Trophoblast cell (in vitro differentiated cells and primary cell): ENCODE measurements at regions not wholly inside any gene's neighbourhood (a gene's known extent, or its start where the extent isn't known, plus 50 kb on each side); places are given as distances from the start of the nearest gene placed in this dataset.

Experiments used
- DNase-seq, 2 donors: peaks; one replicate each; pipeline ENCODE4 v3.0.0-alpha.2; 2016
- H2AFZ ChIP-seq: 2 replicates; pipeline ENCODE4 v1.6.1; 2013; ENCODE audit warnings: low read length, moderate library complexity, mild to moderate bottlenecking; ENCODE audit not compliant: insufficient read depth, poor library complexity
- H2AK5ac ChIP-seq: 2 replicates; pipeline ENCODE4 v1.6.1; 2013; ENCODE audit warnings: mild to moderate bottlenecking, low read length
- H2BK120ac ChIP-seq: 2 replicates; pipeline ENCODE4 v1.6.1; 2013; ENCODE audit warnings: low read length, mild to moderate bottlenecking, moderate library complexity; ENCODE audit not compliant: insufficient read depth, poor library complexity
- H2BK12ac ChIP-seq: 2 replicates; pipeline ENCODE4 v1.6.1; 2013; ENCODE audit warnings: mild to moderate bottlenecking, low read length, moderate library complexity
- H2BK5ac ChIP-seq: 2 replicates; pipeline ENCODE4 v1.6.1; 2013; ENCODE audit warnings: low read length, low read depth, moderate library complexity, mild to moderate bottlenecking; ENCODE audit not compliant: poor library complexity
- H3K14ac ChIP-seq: 2 replicates; pipeline ENCODE4 v1.6.1; 2013; ENCODE audit warnings: mild to moderate bottlenecking, low read length
- H3K18ac ChIP-seq: 2 replicates; pipeline ENCODE4 v1.6.1; 2013; ENCODE audit warnings: mild to moderate bottlenecking, low read length
- H3K23ac ChIP-seq: 2 replicates; pipeline ENCODE4 v1.6.1; 2013; ENCODE audit warnings: low read length
- H3K27ac ChIP-seq: 2 replicates; pipeline ENCODE4 v1.5.1; 2013; ENCODE audit warnings: low read depth, mild to moderate bottlenecking, inconsistent platforms, low read length, moderate library complexity
- H3K27me3 ChIP-seq: 2 replicates; pipeline ENCODE4 v1.6.1; 2013; ENCODE audit warnings: inconsistent platforms, mild to moderate bottlenecking, low read length, moderate library complexity; ENCODE audit not compliant: insufficient read depth
- H3K36me3 ChIP-seq, 2 experiments: 1 replicate in 1 of 2; 2 replicates in 1 of 2; pipeline ENCODE4 v1.6.1; 2013; ENCODE audit warnings: low read length in 2 of 2, mild to moderate bottlenecking in 2 of 2, moderate library complexity in 1 of 2; ENCODE audit not compliant: insufficient read depth in 2 of 2, control insufficient read depth in 1 of 2
- H3K4ac ChIP-seq: 2 replicates; pipeline ENCODE4 v1.6.1; 2013; ENCODE audit warnings: low read depth, mild to moderate bottlenecking, low read length, moderate library complexity
- H3K4me1 ChIP-seq, 2 experiments: 1 replicate in 1 of 2; 2 replicates in 1 of 2; pipeline ENCODE4 v1.6.1; 2013; ENCODE audit warnings: low read length in 2 of 2, mild to moderate bottlenecking in 2 of 2, moderate library complexity in 1 of 2; ENCODE audit not compliant: insufficient read depth in 2 of 2, control insufficient read depth in 1 of 2
- H3K4me2 ChIP-seq: 2 replicates; pipeline ENCODE4 v1.6.1; 2013; ENCODE audit warnings: inconsistent platforms, mild to moderate bottlenecking, low read length, moderate library complexity
- H3K4me3 ChIP-seq: 2 replicates; pipeline ENCODE4 v1.5.1; 2013; ENCODE audit warnings: mild to moderate bottlenecking, low read depth, low read length, inconsistent platforms
- H3K79me1 ChIP-seq: one replicate; pipeline ENCODE4 v1.6.1; 2013; ENCODE audit warnings: low read length
- H3K79me2 ChIP-seq: 2 replicates; pipeline ENCODE4 v1.6.1; 2013; ENCODE audit warnings: low read length, mild to moderate bottlenecking; ENCODE audit not compliant: control insufficient read depth, insufficient read depth, poor library complexity
- H3K9ac ChIP-seq: 2 replicates; pipeline ENCODE4 v1.6.1; 2013; ENCODE audit warnings: mild to moderate bottlenecking, low read length
- H3K9me3 ChIP-seq: 2 replicates; pipeline ENCODE4 v1.6.1; 2013; ENCODE audit warnings: low read depth, mild to moderate bottlenecking, control low read depth, inconsistent platforms, low read length; ENCODE audit not compliant: insufficient read depth
- H4K12ac ChIP-seq: 2 replicates; pipeline ENCODE4 v1.6.1; 2013; ENCODE audit warnings: low read depth, mild to moderate bottlenecking, low read length, moderate library complexity
- H4K8ac ChIP-seq: 2 replicates; pipeline ENCODE4 v1.6.1; 2013; ENCODE audit warnings: low read depth, mild to moderate bottlenecking, low read length, moderate library complexity
- H4K91ac ChIP-seq: one replicate; pipeline ENCODE4 v1.6.1; 2013; ENCODE audit warnings: low read depth, mild to moderate bottlenecking, low read length, moderate library complexity
- WGBS: extraction: QIAGEN DNeasy Blood & Tissue Kit; methylation state at CpG from one replicate; pipeline ENCODE4 v1.1.7; 2013; ENCODE audit warnings: missing lambda C conversion rate; ENCODE audit not compliant: insufficient read length, insufficient coverage; ENCODE audit errors: extremely low coverage; 5-methylcytosine and 5-hydroxymethylcytosine counted together

DNA sequence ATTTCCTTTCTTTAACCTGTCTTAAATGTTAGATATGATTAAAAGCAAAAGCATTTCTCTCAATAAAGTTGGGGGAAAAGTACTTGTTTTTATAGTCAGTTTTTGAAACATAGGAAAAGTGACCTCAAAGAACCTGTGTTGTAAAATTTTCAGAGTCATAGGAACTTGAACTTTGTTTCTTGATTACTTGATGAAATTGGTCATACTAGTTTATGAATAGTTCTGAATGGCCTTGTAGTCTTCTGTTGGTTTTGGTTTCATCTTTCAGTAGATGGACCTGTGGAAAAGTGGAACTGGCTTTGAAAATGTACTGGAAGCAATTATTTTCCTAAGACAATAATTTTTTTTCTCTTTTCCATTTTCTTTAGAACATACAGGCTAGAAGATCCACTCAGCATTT lies 222.2 kb upstream of the NUDT6 start:
- no peak overlapping the region for H2AK5ac ChIP-seq
- no peak overlapping the region for H3K4me3 ChIP-seq
- no peak overlapping the region for H2AFZ ChIP-seq
- no peak overlapping the region for H4K12ac ChIP-seq
- H3K36me3 ChIP-seq = no peaks in the 10 kb centered on the region
- no peak overlapping the region for H2BK12ac ChIP-seq
- H2BK5ac ChIP-seq = no peak overlapping the region
- no peak overlapping the region for H3K18ac ChIP-seq
- H3K27me3 ChIP-seq = no peaks in the 10 kb centered on the region
- H3K4me1 ChIP-seq = no peaks in the 10 kb centered on the region
- H4K8ac ChIP-seq = no peak overlapping the region
- H3K4ac ChIP-seq = no peak overlapping the region
- H3K23ac ChIP-seq = no peak overlapping the region
- H2BK120ac ChIP-seq = no peak overlapping the region
- no peak overlapping the region for H3K27ac ChIP-seq
- H3K9me3 ChIP-seq = no peaks in the 10 kb centered on the region
- H4K91ac ChIP-seq = no peak overlapping the region
- no peak overlapping the region for H3K9ac ChIP-seq
- H3K4me2 ChIP-seq = no peak overlapping the region
- no peaks in the 10 kb centered on the region for H3K79me1 ChIP-seq
- no peaks in the 10 kb centered on the region for H3K79me2 ChIP-seq
- H3K14ac ChIP-seq = no peak overlapping the region
- no peak for DNase-seq

GRCh38 chr4:123158576-123158975 lies 236.2 kb upstream of the NUDT6 start:
- H3K18ac ChIP-seq = no peak overlapping the region
- H3K36me3 ChIP-seq = no peaks in the 10 kb centered on the region
- no peaks in the 10 kb centered on the region for H3K27me3 ChIP-seq
- H3K14ac ChIP-seq = no peak overlapping the region
- no peak overlapping the region for H2BK120ac ChIP-seq
- H4K8ac ChIP-seq = no peak overlapping the region
- no peaks in the 10 kb centered on the region for H3K4me1 ChIP-seq
- H4K12ac ChIP-seq = no peak overlapping the region
- H2AK5ac ChIP-seq = no peak overlapping the region
- no peak overlapping the region for H3K23ac ChIP-seq
- H3K9me3 ChIP-seq = no peaks in the 10 kb centered on the region
- H4K91ac ChIP-seq = no peak overlapping the region
- no peak overlapping the region for H2BK12ac ChIP-seq
- no peak overlapping the region for H2AFZ ChIP-seq
- no peak overlapping the region for H3K4me2 ChIP-seq
- H3K9ac ChIP-seq = no peak overlapping the region
- H3K79me2 ChIP-seq = no peaks in the 10 kb centered on the region
- no peak overlapping the region for H3K27ac ChIP-seq
- no CpG with 5 or more reads among the region's 3 CpGs for WGBS
- no peak overlapping the region for H3K4ac ChIP-seq
- no peak for DNase-seq
- H3K79me1 ChIP-seq = no peaks in the 10 kb centered on the region
- H3K4me3 ChIP-seq = no peak overlapping the region
- H2BK5ac ChIP-seq = no peak overlapping the region

GRCh38 chr4:123159479-123159878 lies 237.1 kb upstream of the NUDT6 start:
- Histone ChIP-seq H2BK5ac (no peak overlapping the region), H3K9me3 (no peaks in the 10 kb centered on the region), H2AFZ (no peak overlapping the region), H2AK5ac (no peak overlapping the region), H3K14ac (no peak overlapping the region), H3K79me1 (no peaks in the 10 kb centered on the region), H3K4ac (no peak overlapping the region), H3K4me3 (no peak overlapping the region), H3K23ac (no peak overlapping the region), H3K18ac (no peak overlapping the region), H4K12ac (no peak overlapping the region), H2BK12ac (no peak overlapping the region), H3K4me2 (no peak overlapping the region), H3K9ac (no peak overlapping the region), H3K36me3 (no peaks in the 10 kb centered on the region), H3K79me2 (no peaks in the 10 kb centered on the region), H3K27me3 (no peaks in the 10 kb centered on the region), H3K4me1 (no peaks in the 10 kb centered on the region), H4K91ac (no peak overlapping the region), H3K27ac (no peak overlapping the region), H4K8ac (no peak overlapping the region), H2BK120ac (no peak overlapping the region)
- WGBS = no CpG with 5 or more reads among the region's 2 CpGs
- no peak for DNase-seq

- DNase-seq = no peak
- no peak overlapping the region for H3K23ac ChIP-seq
- no CpG with 5 or more reads among the region's 4 CpGs for WGBS
- H3K4me3 ChIP-seq = no peak overlapping the region
- no peaks in the 10 kb centered on the region for H3K27me3 ChIP-seq
- no peak overlapping the region for H3K9ac ChIP-seq
- no peaks in the 10 kb centered on the region for H3K79me2 ChIP-seq
- H4K12ac ChIP-seq = no peak overlapping the region
- H2AFZ ChIP-seq = no peak overlapping the region
- no peak overlapping the region for H4K91ac ChIP-seq
- no peak overlapping the region for H3K27ac ChIP-seq
- H4K8ac ChIP-seq = no peak overlapping the region
- no peaks in the 10 kb centered on the region for H3K9me3 ChIP-seq
- H2BK120ac ChIP-seq = no peak overlapping the region
- H3K79me1 ChIP-seq = no peaks in the 10 kb centered on the region
- no peak overlapping the region for H2AK5ac ChIP-seq
- no peak overlapping the region for H3K4me2 ChIP-seq
- H2BK5ac ChIP-seq = no peak overlapping the region
- H3K4me1 ChIP-seq = no peaks in the 10 kb centered on the region
- H3K14ac ChIP-seq = no peak overlapping the region
- no peak overlapping the region for H2BK12ac ChIP-seq
- no peak overlapping the region for H3K18ac ChIP-seq
- H3K36me3 ChIP-seq = no peaks in the 10 kb centered on the region
- H3K4ac ChIP-seq = no peak overlapping the region
Observed at GRCh38 chr4:123162859-123163258, 233.7 kb upstream of the SPRY1 start.

GRCh38 chr4:123163501-123163900 lies 233.1 kb upstream of the SPRY1 start:
- Histone ChIP-seq H3K36me3 (no peaks in the 10 kb centered on the region), H3K4me1 (no peaks in the 10 kb centered on the region)

More at GRCh38 chr4:123163501-123163900, 233.1 kb upstream of the SPRY1 start:
- Histone ChIP-seq H2AK5ac (no peak overlapping the region), H2BK120ac (no peak overlapping the region), H3K9me3 (no peaks in the 10 kb centered on the region), H3K27ac (no peak overlapping the region), H3K27me3 (no peaks in the 10 kb centered on the region), H3K4me2 (no peak overlapping the region), H4K8ac (no peak overlapping the region), H3K4ac (no peak overlapping the region), H3K79me1 (no peaks in the 10 kb centered on the region), H4K12ac (no peak overlapping the region), H3K9ac (no peak overlapping the region), H2AFZ (no peak overlapping the region), H2BK12ac (no peak overlapping the region), H3K4me3 (no peak overlapping the region), H3K18ac (no peak overlapping the region), H3K14ac (no peak overlapping the region), H3K23ac (no peak overlapping the region), H2BK5ac (no peak overlapping the region), H3K79me2 (no peaks in the 10 kb centered on the region), H4K91ac (no peak overlapping the region)
- no CpG with 5 or more reads among the region's 1 CpG for WGBS
- DNase-seq = no peak
